ENCODE measurements at regions not wholly inside any gene's neighbourhood (a gene's known extent, or its start where the extent isn't known, plus 50 kb on each side); places are given as distances from the start of the nearest gene placed in this dataset.

- Histone ChIP-seq H2BK120ac (ENCODE audit: low read depth, low read length) (no peak overlapping the region), H4K20me1 (ENCODE audit: insufficient read depth, low read length) (no peaks in the 10 kb centered on the region), H3K4me1 (ENCODE audit: control insufficient read depth, insufficient read depth, low read length) (no peaks in the 10 kb centered on the region; the same call in 1 of the 2 replicates), H3K36me3 (ENCODE audit: control insufficient read depth, insufficient read depth, low read length) (no peaks in the 10 kb centered on the region), H3K9me3 (ENCODE audit: control insufficient read depth, insufficient read depth, low read length) (peaks cover 4% of the 10 kb centered on the region), H4K8ac (ENCODE audit: low read depth in 2 of 2, low read length in 2 of 2) (no peak overlapping the region), H2BK20ac (ENCODE audit: low read depth, low read length) (no peak overlapping the region), H4K5ac (ENCODE audit: low read depth, low read length) (no peak overlapping the region), H3K9ac (ENCODE audit: low read depth, low read length) (no peak overlapping the region), H3K27me3 (ENCODE audit: control insufficient read depth, insufficient read depth, low read length) (no peaks in the 10 kb centered on the region), H3K9me1 (ENCODE audit: insufficient read depth, low read length) (0 out of 2 replicates have a peak, but pooled peaks cover 2% of the 10 kb centered on the region), H3K4ac (ENCODE audit: low read depth, low read length) (no peak overlapping the region), H4K91ac (ENCODE audit: insufficient read depth, low read depth, low read length) (no peak overlapping the region), H2AK5ac (ENCODE audit: low read depth, low read length) (no peak overlapping the region), H3K56ac (ENCODE audit: extremely low read depth, insufficient read depth, low read length) (no peak overlapping the region), H3K18ac (ENCODE audit: low read depth, low read length) (no peak overlapping the region), H3K23ac (ENCODE audit: low read depth, low read length) (no peak overlapping the region), H3K4me3 (ENCODE audit: insufficient read depth, low read depth, low read length) (no peak overlapping the region), H3K14ac (replicated peaks; ENCODE audit: low read depth, low read length) (no peak overlapping the region), H3K79me1 (ENCODE audit: low read depth in 1 of 2, low read length in 2 of 2) (no peaks in the 10 kb centered on the region), H2AK9ac (replicated peaks; ENCODE audit: low read depth, low read length, poor library complexity) (no peak overlapping the region), H2AFZ (replicated peaks; ENCODE audit: low read length, poor library complexity) (no peak overlapping the region), H2BK15ac (ENCODE audit: low read depth, low read length) (no peak overlapping the region), H3K27ac (ENCODE audit: insufficient read depth, low read length) (no peak overlapping the region), H3K4me2 (ENCODE audit: low read depth, low read length) (no peak overlapping the region), H2BK5ac (ENCODE audit: low read depth, low read length, poor library complexity, severe bottlenecking) (no peak overlapping the region)
- no peak for TF ChIP-seq FOS (IDR thresholded peaks at IDR 0.05; ENCODE audit: low read depth, low read length)
- TF ChIP-seq, protein P1, sequence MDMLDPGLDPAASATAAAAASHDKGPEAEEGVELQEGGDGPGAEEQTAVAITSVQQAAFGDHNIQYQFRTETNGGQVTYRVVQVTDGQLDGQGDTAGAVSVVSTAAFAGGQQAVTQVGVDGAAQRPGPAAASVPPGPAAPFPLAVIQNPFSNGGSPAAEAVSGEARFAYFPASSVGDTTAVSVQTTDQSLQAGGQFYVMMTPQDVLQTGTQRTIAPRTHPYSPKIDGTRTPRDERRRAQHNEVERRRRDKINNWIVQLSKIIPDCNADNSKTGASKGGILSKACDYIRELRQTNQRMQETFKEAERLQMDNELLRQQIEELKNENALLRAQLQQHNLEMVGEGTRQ (IDR thresholded peaks at IDR 0.05; ENCODE audit: low read depth, low read length) = no peak
- no peak for TF ChIP-seq MAZ (IDR thresholded peaks at IDR 0.05; ENCODE audit: borderline replicate concordance, low read depth, low read length)
- TF ChIP-seq MAFK (IDR thresholded peaks at IDR 0.05; ENCODE audit: low read depth, low read length) = no peak
- TF ChIP-seq CHD1 (IDR thresholded peaks at IDR 0.05; ENCODE audit: low read depth, low read length) = no peak
- TF ChIP-seq MXI1 (IDR thresholded peaks at IDR 0.05; ENCODE audit: borderline replicate concordance, low read depth, low read length) = no peak
- no peak for TF ChIP-seq BHLHE40 (IDR thresholded peaks at IDR 0.05; ENCODE audit: low read depth, low read length)
- no peak for TF ChIP-seq CEBPB (IDR thresholded peaks at IDR 0.05; ENCODE audit: low read depth, low read length)
- TF ChIP-seq NFE2L2 (IDR thresholded peaks at IDR 0.05; ENCODE audit: low read depth, low read length) = no peak
- TF ChIP-seq RCOR1 (IDR thresholded peaks at IDR 0.05; ENCODE audit: insufficient replicate concordance, low read length) = no peak
- TF ChIP-seq SMC3 (IDR thresholded peaks at IDR 0.05; ENCODE audit: low read depth, low read length) = no peak
- ATAC-seq (ENCODE audit: low read depth) = no peak
- no peak for DNase-seq
- 100% methylated on average over 1 of the region's 3 CpGs; no CpG with 5 or more reads in 1 of the 2 experiments for WGBS, 2 experiments (ENCODE audit: extremely low coverage in 2 of 2, insufficient read length in 1 of 2)
- CTCF ChIA-PET = no interaction called here
- POLR2A ChIA-PET (ENCODE audit: unreplicated experiment) = no interaction called here
- intact Hi-C loops (cut with micrococcal nuclease) = no loop called here
- dilution Hi-C loops (cut with HindIII; ENCODE audit: low sequenced_read_pairs, unreplicated experiment) = no loop called here
- in situ Hi-C loops (cut with MboI; ENCODE audit: low sequenced_read_pairs) = no loop called here
- BruUV-seq (replicated peaks) = no TSS peak
Measured at GRCh38 chr1:215508311-215508710, 58.8 kb upstream of the KCTD3 start.

Measured in IMR-90 (cell line).